ENCODE measurements at regions not wholly inside any gene's neighbourhood (a gene's known extent, or its start where the extent isn't known, plus 50 kb on each side); places are given as distances from the start of the nearest gene placed in this dataset.

GRCh38 chr16:51658531-51658930 is 507.5 kb upstream of the SALL1 start:
- WGBS, 2 experiments (ENCODE audit: extremely low coverage in 2 of 2, insufficient read length in 1 of 2) = no CpG with 5 or more reads among the region's 8 CpGs
- in situ Hi-C loops (cut with MboI; ENCODE audit: low sequenced_read_pairs) = no loop called here

More at GRCh38 chr16:51658531-51658930, 507.5 kb upstream of the SALL1 start:
- H3K27ac ChIP-seq (ENCODE audit: insufficient read depth, low read length) = no peak overlapping the region
- H2AK9ac ChIP-seq (replicated peaks; ENCODE audit: low read depth, low read length, poor library complexity) = no peak overlapping the region
- no peak overlapping the region for H3K23ac ChIP-seq (ENCODE audit: low read depth, low read length)
- no peak overlapping the region for H4K91ac ChIP-seq (ENCODE audit: insufficient read depth, low read depth, low read length)
- H4K8ac ChIP-seq (ENCODE audit: low read depth in 2 of 2, low read length in 2 of 2) = no peak overlapping the region
- no peak for TF ChIP-seq CHD1 (IDR thresholded peaks at IDR 0.05; ENCODE audit: low read depth, low read length)
- no peak for TF ChIP-seq RFX5 (IDR thresholded peaks at IDR 0.05; ENCODE audit: low read depth, low read length)
- no peak for TF ChIP-seq CEBPB (IDR thresholded peaks at IDR 0.05; ENCODE audit: low read depth, low read length)
- no peak for TF ChIP-seq RAD21 (IDR thresholded peaks at IDR 0.05; ENCODE audit: low read length)
- H3K4me3 ChIP-seq (ENCODE audit: insufficient read depth, low read depth, low read length) = no peak overlapping the region
- no peak overlapping the region for H2AK5ac ChIP-seq (ENCODE audit: low read depth, low read length)
- ChIA-PET POLR2A (ENCODE audit: unreplicated experiment) (no interaction called here), CTCF (interaction anchor here (0.6 kb wide), 1 partner anchor 11 kb away, joined by 4 read pairs; no protein-coding TSS in a partner anchor)
- no peak overlapping the region for H3K56ac ChIP-seq (ENCODE audit: extremely low read depth, insufficient read depth, low read length)
- H2BK120ac ChIP-seq (ENCODE audit: low read depth, low read length) = no peak overlapping the region
- intact Hi-C loops (cut with micrococcal nuclease) (no loop called here), dilution Hi-C loops (cut with HindIII; ENCODE audit: low sequenced_read_pairs, unreplicated experiment) (no loop called here)
- no peaks in the 10 kb centered on the region for H4K20me1 ChIP-seq (ENCODE audit: insufficient read depth, low read length)
- no peaks in the 10 kb centered on the region for H3K9me3 ChIP-seq (ENCODE audit: control insufficient read depth, insufficient read depth, low read length)
- H3K36me3 ChIP-seq (ENCODE audit: control insufficient read depth, insufficient read depth, low read length) = no peaks in the 10 kb centered on the region
- H3K9me1 ChIP-seq (ENCODE audit: insufficient read depth, low read length) = no peaks in the 10 kb centered on the region
- no peaks in the 10 kb centered on the region for H3K79me1 ChIP-seq (ENCODE audit: low read depth in 1 of 2, low read length in 2 of 2)
- H3K14ac ChIP-seq (replicated peaks; ENCODE audit: low read depth, low read length) = no peak overlapping the region
- H3K18ac ChIP-seq (ENCODE audit: low read depth, low read length) = no peak overlapping the region
- H3K4me2 ChIP-seq (ENCODE audit: low read depth, low read length) = no peak overlapping the region
- H2BK15ac ChIP-seq (ENCODE audit: low read depth, low read length) = no peak overlapping the region
- no peaks in the 10 kb centered on the region for H3K4me1 ChIP-seq (ENCODE audit: control insufficient read depth, insufficient read depth, low read length)
- H3K27me3 ChIP-seq (ENCODE audit: control insufficient read depth, insufficient read depth, low read length) = peaks cover 3% of the 10 kb centered on the region
- no peak overlapping the region for H3K9ac ChIP-seq (ENCODE audit: low read depth, low read length)
- H2BK5ac ChIP-seq (ENCODE audit: low read depth, low read length, poor library complexity, severe bottlenecking) = no peak overlapping the region
- H2AFZ ChIP-seq (replicated peaks; ENCODE audit: low read length, poor library complexity) = no peak overlapping the region
- no peak overlapping the region for H4K5ac ChIP-seq (ENCODE audit: low read depth, low read length)
- H3K4ac ChIP-seq (ENCODE audit: low read depth, low read length) = no peak overlapping the region
- ATAC-seq (ENCODE audit: low read depth) = no peak
- no peak for DNase-seq
- BruUV-seq (replicated peaks) = no TSS peak
- no peak overlapping the region for H2BK20ac ChIP-seq (ENCODE audit: low read depth, low read length)

Data from IMR-90 (cell line).